HG02642 (cell line): ENCODE measurements at regions not wholly inside any gene's neighbourhood (a gene's known extent, or its start where the extent isn't known, plus 50 kb on each side); places are given as distances from the start of the nearest gene placed in this dataset.

Source experiments
- ATAC-seq: cut with Tn5 transposase; IDR thresholded peaks from one replicate; pipeline ENCODE4 v1.9.1; 2021; ENCODE audit warnings: mild to moderate bottlenecking; ENCODE audit not compliant: unreplicated experiment, poor library complexity

DNA sequence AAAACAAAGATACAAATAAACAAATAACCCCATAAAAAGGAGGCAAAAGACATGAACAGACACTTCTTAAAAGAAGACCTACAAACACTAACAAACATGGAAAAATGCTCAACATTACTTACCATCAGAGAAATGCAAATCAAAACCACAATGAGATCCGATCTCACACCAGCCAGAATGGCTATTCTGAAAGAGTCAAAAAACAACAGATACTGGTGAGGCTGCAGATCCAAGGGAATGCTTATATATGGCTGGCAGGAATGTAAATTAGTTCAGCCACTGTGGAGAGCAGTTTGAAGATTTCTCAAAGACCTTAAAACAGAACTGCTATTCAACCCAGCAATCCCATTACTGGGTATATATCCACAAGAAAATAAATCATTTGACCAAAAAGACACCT lies 80.4 kb upstream of the NRP1 start:
- ATAC-seq, result no peak

DNA sequence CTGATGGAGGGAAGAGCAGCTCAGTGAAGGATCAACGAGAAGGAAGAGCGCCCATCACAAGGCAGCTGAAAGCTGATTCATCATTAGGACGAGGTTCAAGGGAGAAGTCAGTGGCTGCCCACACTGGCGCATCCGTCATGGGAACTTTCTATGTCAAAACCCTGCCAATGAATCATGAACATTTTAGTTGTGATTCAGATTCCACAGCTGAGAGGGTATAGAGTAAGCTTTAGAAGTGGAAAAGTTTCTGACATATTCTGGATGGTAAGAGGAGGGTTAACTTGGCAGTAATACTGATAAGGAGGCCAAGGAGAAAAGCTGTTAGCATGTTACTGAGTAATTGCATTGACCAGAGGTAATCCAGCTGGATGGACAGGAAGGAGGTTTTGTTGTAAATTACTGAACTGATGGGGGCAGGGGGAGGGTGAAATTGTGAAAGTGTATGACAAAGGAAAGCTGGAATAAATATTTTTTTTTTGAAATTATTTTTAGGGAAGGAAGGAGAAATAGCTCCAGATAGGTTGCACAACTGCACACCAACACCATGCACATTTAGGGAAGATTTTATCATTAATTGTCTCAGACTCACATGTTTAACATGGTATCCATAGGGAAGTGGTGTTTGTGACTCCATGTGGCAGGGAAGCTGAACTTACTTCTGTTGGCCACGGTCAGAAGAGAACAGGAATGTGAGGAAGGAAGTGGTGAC lies 78.3 kb upstream of the NRP1 start:
- no peak for ATAC-seq

DNA sequence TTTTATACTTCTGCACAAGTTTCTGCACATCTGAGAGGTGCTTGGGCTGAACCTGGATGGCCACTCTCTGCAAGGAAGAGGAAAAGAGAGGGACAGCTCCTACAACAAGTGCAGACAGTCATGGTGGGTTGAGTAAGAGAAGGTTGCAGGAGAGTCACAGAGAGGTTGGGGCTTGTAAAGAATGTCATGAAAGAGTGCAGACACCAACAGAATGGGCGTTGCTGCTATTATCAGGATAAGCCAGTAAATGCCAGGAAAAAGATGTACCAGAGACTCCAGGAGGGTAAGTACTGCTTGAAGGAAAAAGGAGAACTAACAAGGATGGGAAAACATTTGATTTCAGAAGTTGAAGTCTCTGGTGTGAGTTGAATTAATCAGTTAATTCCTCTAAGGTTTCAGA lies 77.8 kb upstream of the NRP1 start:
- ATAC-seq, result no peak

DNA sequence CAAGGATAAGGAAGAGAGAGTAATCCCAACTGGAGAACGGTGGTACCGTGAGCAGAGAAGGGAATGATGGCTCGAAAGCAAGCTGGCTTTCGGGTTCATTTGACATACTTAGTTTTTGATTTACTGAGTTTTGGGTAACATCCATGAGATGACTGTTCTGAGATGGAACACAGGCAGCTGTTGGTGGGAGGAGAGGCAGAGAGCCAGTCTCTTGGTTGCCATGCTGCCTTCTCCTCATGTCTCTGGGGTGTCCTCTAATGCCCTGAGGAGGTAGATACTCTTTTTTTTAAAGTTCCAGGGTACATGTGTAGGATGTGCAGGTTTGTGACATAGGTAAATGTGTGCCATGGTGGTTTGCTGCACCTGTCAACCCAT lies 76.4 kb upstream of the NRP1 start:
- ATAC-seq, result no peak

DNA sequence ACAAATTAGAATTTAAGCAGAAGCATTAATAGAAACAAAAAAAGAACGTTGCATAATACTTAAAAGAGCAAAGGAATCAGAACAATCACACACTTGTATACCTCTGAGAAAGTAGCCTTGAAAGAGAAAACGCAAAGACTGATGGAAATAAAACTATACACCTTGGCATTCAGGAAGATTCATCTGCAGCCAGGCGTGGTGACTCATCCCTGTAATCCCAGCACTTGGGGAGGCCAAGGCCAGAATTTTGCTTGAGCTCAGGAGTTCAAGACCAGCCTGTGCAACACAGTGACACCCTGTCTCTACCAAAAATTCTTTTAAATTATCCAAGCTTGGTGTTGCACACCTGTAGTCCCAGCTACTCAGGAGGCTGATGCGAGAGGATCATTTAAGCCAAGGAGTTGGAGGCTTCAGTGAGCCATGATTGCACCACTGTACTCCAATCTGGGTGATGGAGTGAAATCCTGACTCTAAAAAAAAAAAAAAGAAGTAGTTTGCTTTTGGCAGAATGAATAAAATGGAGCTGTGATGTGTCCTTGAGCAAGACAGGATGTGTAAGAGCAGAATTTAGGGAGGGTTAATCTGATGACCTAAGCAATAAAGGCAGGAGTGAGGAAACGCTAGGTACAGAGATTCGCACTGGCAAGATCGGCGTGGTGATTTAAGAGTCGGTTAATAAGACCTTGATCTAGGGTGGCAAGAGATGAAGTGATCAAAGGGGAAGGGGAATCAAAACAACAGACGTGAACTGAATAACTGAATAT lies 75.8 kb upstream of the NRP1 start:
- ATAC-seq, result no peak

DNA sequence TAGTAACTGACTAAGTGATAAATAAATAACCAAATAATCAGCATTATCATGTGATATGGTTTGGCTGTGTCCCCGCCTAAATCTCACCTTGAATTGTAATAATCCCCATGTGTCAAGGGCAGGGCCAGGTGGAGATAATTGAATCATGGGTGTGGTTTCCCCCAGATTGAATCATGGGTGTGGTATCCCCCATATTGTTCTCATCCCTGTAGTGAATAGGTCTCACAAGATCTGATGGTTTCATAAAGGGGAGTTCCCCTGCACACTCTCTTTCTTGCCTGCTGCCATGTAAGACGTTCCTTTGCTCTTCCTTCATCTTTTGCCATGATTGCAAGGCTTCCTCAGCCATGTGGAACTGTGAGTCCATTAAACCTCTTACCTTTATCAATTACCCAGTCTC lies 72.1 kb upstream of the NRP1 start:
- no peak for ATAC-seq

DNA sequence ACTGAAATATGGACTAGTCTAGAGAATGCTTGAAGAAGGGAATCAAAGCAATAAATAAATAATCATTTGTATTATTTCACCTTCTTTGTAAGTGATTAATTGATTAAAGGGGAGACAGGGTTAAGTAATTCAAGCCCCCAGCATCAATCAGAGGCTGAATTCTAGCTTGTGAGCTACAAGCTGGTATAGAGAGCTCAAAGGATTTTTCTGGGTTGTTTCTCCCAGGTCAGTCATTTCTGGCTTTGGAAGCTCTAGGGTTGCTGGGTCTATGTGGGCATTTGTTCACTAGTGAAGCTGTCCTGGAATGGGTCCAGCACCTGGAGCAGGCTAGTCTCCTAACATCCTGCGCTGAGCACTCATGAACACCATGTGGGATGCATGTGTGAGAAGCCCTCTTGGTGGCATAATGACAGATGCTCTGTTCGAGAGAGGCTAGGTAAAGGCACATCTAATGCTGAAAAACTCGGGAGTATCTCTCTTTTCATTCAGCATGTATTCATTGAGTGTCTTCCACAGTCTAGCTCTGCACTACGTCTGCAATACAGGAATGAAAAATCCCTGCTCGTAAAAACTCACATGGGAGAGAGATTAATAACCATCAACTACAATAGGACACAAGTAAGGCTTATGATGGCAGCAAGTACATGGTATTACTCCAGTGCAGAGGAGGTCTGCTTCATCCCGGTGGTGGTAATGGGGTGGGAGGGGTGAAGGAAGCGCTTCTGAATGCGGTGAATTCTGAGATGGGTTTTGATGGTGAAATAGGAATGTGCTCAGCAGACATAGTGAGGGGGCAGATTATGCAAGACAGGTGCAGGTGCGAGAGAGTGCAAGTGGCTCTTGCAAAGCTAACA lies 68.0 kb upstream of the NRP1 start:
- ATAC-seq, result no peak

DNA sequence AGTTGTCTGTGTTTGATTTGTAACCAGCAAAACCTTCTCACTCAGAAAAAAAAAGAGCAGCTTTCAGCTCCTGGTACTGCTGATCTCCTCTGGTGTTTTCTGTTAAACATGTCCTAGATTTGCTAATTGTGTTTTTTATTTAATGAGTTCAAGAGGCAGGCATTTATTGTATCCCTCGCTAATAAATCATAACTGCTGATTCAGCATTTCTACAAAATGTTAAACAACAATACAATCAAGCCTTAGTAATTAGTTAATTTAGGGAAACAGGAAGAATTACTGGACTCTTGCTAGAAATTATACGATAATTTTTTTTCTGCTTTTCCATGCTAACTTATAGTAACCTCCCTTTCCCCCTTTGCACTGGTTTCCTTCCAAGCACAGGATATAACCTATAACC lies 66.8 kb upstream of the NRP1 start:
- ATAC-seq, result no peak

DNA sequence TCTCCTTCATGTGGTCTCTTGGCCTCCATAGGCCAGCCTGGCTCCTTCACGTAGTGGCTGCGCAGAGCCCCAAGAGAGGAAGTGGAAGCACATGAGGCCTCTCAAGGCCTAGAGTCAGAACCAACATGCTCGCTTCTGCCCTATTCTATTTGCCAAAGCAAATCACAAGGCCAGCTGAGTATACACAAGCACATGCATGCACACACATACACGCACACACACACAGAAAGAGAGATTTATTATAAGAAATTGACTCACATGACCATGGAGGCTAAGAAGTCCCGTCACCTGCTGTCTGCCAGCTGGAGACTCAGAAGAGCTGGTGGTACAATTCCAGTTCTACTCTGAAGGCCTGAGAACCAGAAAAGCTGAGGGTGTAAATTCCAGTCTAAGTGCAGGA lies 64.3 kb upstream of the NRP1 start:
- ATAC-seq, result no peak

DNA sequence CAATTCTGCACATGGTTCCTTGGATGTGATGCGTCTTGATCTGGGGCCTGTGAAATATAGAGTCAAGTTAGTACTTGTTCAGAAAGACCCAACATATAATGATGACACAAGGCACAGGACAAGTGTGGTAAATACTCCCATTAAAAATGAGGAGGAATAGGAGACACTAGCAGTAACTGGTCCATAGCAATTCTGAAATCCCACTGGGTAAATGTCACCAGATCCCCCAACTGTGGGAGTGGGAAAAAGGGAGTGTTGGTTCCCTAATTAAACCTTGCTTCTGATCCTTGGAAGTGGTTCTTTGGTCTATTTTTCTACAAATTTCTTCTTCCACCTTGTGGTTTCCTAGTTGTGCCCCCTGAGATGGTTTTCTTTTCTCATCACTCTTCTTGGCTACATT lies 62.5 kb upstream of the NRP1 start:
- no peak for ATAC-seq

DNA sequence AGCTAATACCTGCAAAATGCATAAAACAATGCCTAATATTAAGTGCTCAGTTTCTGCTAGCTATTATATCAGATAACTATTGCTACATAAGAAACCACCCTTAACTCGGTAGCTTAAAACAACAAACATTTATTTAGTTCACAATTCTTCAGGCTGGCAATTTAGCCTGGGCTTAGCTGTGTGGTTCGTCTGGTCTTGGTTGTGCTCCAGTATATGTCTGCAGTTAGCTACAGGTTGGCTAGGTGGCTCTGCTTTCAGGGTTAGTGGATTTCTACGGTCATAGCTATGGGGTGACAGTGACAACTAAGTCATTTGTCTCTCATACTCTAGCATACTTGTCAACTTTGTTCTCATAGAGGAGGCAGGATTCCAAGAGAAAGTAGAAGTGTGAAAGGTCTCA lies 61.8 kb upstream of the NRP1 start:
- no peak for ATAC-seq

DNA sequence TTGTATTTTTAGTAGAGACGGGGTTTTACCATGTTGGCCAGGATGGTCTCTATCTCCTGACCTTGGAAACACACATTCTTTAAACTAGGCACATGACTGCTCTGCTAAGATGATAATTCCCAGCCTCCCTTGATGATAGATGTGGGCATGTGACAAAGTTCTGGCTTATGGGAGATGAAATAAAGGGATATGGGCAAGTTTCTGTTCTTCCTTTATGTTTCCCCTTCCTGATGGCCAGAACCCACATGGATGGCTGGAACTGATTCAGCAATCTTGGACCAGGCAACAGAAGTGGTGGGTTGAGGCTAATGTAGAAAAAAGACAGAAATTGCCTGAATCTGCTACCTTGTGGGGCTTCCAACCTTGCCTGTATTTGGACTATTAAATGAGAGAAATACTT lies 60.7 kb upstream of the NRP1 start:
- no peak for ATAC-seq

DNA sequence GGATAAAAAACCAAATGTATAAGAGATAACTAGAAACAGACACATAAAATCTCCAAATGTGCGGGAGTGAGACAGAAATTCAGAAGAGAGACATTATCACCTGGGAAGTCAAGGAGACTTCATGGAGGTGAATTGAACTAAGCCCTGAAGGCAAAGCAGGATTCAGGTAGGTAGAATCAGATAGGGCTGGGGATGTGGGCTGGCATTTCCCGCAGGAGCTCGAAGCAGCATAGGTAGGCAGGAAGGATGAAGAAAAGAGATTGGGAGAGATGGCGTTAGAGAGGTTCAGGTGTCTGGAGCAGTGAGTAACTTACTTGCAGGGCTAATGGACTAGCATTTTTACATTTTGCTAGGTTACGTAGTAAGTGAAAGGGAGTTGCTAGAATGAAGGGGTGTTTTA lies 58.2 kb upstream of the NRP1 start:
- no peak for ATAC-seq

DNA sequence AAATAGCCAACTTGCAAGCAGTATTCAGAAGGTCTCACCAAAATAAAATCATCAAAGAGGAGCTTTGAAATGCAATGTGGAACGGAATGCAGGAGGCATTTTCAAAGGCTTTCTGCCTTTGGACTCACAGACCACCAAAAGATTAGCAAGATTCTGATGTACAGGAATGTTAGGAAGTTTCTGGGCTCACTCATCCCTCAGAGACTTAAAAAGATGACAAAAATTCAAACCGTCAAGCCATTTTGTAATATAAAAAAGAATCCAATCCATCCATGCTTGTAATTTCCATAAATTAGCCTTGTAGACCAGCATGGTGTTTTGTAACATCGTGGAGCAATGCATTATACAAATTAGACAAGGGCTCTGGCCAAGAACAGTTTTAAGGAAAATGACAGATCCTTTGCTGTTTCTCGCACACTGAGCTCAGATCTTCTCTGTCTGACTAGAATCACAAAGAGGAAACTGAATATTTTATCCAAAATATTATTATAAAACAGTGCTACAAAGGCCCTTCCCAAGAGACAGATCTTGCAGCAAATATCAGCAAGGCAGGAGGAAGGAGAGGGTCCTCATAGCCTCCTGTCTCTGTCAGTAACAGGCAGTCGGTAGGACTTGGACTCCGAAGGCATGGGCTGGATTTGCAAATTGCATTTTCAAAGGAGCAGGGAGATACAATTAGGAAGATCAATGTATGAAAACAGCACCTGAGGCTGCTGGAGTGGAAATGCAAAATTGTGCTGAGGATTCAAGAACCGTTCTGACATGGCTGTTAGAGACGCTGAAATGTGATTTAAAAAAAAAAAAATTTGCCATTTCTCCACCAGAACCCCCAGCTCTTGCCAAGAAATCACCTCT lies 57.4 kb upstream of the NRP1 start:
- no peak for ATAC-seq

DNA sequence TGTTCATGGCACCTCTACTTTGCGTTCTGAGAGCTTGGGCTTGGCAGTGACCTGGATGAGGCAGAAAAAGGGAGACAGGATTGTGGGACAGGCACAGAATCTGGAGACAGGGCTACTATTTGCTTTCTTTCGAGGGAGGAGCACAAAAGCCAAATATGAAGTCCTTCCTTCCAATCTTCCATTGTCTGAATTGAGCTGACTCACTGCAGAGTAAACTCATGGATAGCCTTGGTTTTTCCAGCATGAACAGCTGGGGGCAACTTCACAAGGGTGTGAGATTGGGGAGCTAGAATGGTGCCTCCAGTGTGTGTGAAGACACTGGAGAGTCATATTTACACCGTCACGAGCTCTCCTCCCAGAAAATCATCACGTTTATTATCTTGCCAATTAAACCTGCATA lies 55.6 kb upstream of the NRP1 start:
- ATAC-seq, result no peak

DNA sequence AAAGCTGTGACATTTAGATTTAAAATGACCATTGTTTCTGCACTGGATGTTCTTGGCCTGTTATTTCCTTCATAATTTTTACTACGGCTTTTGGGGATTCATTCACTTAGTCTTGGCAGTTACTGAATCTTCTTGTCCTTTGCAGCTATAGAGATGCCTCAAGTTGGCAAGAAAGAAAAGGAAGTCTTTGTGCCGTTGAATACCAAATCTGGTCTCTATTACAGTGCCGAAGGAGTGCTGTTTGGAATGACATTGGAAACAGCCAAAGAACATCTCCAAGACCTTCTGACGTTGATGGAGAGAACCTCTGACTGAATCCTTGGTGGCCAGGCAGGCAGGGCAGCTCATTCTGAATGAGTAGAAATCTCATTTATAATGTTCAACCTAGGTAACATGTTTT lies 54.3 kb upstream of the NRP1 start:
- ATAC-seq, result no peak

DNA sequence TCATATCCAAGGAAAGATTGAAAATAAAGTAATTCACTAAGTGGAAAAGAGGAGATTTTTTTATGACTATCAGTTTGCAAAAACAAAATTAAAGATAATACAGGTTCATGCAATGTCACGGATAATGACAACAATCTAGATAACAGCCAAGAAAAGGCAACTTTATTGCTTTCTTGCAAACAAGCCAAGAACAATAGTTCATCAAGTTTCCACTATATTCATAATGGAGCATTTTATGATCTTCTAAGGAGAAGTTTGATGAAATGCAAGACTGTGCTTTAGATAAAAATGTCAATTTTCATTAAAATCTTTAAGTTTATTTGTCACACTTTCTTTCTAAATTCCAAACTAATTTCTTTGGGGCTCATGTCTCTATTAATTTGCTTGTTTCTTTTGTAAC lies 53.9 kb upstream of the NRP1 start:
- ATAC-seq, result no peak

DNA sequence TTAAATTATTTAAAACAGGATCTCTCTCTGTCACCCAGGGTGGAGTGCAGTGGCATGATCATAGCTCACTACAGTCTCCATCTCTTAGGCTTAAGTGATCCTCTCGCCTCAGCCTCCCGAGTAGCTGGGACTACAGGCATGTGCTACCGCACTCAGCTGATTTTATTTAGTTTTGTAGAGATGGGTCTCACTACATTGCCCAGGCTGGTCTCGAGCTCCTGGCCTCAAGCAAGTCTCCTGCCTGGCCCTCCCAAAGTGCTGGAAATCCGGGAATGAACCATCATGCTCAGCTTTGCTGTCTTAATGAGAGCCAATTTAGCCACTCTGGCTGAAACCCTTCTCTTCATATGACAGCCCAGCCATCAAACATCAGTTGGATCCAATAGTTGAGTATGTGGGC lies 53.3 kb upstream of the NRP1 start:
- no peak for ATAC-seq

DNA sequence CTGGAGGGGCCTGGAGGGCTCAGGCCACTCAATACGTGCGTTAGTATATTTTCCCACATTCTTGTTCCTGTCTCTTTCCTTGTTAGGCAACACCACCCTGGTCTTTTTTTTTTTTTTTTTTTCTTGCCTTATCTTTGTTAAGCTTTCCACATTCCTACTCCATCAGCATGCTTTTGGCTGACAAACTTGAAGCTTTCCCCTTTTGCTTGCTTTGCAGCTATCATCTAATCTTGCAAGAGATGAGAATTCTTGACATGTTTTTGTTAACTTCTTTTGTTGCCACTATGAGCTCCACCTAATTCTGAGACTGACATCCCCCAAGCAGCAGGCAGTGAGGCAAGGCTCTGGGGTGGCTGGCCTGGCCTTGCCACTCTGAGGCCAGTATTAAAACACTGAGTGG lies 52.5 kb upstream of the NRP1 start:
- ATAC-seq, result no peak

DNA sequence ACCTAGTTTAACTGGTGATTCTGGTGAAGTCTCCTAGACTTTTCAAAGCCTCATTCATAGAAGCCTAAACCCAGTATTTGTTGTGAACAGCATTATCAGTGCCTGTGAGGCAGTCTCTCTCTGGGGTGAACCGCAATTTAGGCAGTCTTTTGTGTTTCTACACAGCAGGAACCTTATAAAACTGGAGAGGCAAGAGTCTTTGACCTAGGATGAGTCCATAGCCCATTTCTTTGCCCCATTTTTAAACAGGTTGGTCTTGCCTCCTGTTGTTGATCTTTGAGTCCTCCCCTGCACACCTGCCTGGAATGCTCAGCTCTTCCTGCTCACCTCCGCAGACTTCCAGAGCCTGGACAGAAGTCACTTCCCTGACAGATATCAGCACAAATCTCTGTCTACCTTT lies 51.2 kb upstream of the NRP1 start:
- no peak for ATAC-seq
